GM18508 (cell line): ENCODE measurements at regions not wholly inside any gene's neighbourhood (a gene's known extent, or its start where the extent isn't known, plus 50 kb on each side); places are given as distances from the start of the nearest gene placed in this dataset.

Experiments used
- ATAC-seq: cut with Tn5 transposase; IDR thresholded peaks from one replicate; pipeline ENCODE4 v1.9.1; 2021; ENCODE audit warnings: moderate number of reproducible peaks; ENCODE audit not compliant: insufficient read depth, unreplicated experiment

DNA sequence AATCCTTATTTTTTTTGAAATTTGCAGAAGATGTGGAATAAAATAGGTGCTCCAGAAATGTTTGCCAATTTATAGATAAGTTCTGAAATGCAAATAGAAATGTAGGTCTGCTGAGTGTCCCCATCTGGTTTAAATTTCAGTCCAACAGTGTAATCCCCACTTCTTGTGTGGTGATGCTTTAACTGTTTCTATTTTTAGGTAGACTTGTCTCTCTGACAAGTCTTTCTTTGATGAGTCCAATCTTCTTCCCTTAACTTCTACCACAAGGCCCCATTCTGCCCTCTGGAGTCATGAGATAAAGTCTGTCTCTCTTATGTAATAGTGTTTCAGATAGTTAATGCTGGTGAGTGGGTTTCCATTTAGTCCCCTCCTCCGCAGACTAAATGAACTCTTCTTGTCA, 390.4 kb downstream of the RFC3 start:
- no peak for ATAC-seq

DNA sequence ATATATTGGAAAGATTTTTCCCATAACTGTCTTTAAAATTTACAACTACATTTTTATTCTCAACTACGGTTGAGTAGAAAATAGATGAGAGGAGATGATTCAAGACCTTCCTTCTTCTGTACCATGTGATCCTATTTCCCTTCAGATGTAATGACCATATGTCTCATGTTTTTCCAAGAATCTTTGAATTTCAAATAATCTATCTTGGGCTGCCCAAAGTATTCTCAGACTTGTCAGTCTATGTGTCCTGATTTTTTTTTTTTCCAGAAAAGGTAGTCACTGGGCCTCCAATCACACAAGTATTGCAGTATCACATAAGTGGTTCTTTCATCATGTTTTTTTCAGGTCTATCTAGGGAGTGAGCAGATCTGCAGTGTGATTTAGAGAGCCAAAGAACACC, 392.4 kb downstream of the RFC3 start:
- ATAC-seq, result no peak

DNA sequence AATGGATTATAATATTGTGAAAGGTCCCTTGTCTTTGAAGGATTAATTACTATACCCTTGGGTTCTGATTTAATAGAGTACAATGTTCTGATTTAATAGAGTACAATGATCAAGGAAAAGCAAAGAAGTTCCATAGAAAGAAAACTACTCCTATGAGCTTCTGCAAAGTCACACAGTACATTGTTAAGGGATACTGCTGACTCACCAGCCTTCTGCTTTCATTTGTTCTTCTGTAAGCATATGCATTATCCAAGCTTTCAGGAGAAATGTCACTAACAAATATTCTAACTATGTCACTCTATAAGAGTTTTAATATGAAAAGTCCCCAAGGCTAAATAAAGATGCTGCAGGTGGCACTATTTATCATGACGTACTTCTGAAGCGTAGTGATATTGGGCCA, 396.7 kb downstream of the RFC3 start:
- ATAC-seq, result no peak

DNA sequence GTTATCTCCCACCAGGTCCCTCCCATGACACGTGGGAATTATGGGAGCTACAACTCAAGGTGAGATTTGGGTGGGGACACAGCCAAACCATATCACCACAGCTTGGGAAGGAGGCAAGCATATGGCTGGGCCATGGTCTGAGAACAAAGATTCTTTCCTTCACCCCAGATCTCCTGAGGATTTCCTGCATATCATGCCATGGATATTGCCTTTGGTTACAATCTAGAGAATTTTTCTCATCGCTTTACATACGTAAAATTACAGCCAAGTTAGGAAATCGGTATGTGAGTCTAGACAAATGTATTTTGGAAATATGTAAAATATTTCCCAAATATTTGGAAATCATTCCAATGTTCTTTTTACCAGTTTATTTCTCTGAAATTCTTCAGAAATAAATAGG, 398.3 kb downstream of the RFC3 start:
- no peak for ATAC-seq

DNA sequence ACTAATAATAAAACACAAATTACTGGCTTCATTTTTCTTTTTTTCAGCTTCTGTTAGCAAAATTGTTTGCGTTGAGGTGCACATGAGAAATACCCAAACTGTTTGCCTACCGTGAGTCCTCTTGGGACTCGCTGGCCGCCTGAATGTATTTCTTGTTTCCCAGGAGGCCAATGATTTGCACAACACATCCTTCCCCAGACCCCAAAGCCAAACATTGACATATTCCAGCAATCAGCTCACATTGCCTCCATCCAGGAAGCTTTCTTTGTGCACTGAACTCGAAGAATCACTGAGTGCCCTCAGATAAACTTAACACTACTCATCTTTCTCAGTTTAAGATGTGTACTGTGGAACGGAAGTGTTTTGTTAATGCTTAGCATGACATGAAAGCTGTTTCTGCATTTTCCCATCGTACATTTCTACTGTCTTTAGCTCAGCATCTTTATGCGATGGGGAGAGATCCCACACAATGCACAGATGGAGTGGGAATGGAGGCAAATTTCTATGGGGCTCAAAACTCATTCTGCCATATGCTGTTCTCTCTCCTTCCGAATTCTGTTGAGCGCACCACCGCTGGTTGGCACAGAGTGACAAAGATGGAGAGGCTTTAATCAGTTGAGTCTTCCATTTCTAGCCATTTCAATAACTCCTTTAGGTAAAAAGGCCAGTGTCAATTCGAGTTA, 399.5 kb downstream of the RFC3 start:
- ATAC-seq, result no peak

DNA sequence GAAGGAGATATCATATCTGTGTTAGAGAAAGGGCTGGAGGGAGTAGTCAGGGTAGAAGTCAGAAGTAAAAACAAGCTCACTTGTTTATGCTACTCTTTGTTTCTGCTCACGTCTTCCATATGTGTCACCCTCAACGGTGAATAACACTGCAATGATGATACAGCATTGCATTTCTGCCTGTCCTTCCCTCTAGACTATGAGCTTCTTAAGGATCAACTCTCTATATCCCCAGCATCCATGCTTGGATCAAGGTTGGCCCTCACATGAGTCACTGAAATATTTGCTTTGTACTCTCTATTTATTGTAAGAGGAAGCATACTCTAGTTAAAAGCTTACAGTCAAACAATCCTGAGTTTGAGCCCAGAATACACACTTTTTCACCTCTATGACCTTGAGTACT, 406.0 kb downstream of the RFC3 start:
- ATAC-seq, result no peak

DNA sequence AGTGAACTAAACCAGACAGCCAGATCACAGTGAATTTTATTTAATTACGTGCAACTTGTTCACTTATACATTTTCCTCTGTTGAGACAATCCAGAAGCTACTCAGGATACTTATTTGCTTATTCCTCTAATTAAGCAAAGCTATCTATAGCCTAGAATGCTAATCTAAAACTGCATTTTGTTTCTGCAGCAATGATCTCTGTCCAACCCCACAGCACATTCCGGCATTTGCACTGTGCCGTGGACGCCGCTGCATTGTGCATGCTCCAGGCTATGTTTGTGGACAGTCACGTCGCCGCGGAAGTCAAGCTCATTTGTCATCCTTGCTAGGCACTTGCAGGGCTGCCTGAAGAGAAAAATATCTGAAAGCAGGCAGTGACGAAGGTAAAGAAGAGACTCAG, 406.9 kb downstream of the RFC3 start:
- ATAC-seq, result no peak

DNA sequence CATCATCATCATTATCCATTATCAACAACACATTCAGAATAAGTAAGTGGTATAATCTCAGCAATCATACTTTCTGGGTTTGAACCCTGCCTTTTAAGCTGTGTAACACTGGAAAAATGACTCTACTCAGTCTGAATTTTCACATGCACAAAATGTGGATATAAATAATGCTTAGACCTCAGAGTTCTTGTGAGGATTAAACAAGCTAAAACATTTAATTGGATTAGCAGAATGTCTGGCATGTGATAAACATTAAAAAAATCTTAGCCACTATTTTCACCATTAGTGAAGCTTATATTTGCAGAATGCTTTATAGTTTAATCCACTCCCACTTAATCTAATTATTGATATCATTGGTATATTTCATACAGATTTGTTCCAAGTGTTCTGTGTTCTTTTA, 412.3 kb downstream of the RFC3 start:
- no peak for ATAC-seq

DNA sequence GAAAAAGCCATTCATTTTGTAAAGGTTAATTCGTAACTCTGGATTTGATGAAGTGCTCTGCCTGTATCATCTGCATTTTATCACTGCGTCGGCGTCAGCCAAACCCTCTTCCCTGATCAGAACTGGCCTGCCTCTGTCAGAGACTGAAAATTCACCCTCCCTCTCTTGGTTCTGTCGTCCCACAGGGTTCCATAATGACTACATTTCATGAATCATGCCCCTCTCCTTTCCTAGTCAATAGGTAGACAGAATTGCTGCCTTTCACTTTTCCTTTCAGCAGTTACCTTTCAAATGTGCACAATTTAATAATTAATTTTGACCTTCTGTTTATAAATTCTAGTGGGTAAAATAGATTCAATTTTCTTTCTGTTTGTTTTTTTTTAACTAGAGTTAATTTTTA, 423.4 kb downstream of the RFC3 start:
- no peak for ATAC-seq

DNA sequence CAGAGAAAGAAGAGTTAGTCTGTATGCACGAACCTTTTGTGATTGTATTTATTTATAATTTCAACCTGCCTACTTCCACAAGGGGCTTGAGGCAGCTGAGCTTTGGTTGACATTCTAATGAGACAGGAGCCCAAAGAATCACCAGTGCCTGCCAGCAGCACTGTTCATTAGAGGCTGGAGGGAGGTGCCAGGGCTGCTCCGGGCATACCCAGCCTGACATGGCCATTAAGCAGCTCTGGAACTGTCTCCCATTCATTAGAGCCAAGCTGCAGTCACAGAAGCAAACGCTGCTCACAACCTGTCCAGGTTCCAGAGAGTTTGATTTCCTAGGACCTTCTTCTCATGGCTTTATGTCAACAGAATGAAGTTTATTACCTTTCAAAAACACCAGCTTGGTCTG, 425.5 kb downstream of the RFC3 start:
- no peak for ATAC-seq

DNA sequence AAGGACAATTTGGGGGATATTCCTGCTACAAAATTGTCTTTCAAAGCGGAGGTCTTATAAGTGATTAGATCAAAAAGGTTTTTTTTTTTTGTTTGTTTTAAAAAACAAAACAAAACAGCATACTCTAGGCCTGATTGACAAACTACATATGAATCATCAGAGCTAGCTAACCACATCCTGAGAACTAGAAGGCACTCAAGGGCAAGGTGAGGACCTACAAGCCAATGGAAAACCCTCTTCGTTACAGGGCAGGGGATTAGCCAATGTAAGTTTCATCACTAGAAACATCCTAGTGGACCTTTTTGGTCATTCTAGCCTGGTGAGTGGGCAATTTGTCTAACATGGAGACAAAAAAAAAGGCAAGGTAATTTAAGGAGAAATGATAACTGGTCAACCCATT, 428.6 kb downstream of the RFC3 start:
- ATAC-seq, result no peak

DNA sequence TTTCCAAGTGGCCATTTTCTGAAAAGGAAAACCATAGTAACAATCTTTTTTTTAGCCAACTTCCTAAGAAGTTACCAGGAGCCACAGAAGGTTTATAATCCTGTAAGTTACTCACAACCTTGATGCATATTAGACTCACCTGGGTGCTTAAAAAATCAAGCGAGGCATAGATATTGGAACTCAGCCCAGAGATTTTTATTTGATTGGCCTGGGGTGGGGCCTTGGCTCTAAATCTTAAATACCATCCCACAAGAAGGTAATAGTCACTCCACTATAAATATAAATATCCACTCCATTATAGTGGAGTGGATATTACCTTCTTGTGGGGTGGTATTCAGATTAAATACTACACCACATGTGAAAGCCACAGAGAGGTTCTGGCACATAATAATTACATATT, 429.6 kb downstream of the RFC3 start:
- ATAC-seq, result no peak

DNA sequence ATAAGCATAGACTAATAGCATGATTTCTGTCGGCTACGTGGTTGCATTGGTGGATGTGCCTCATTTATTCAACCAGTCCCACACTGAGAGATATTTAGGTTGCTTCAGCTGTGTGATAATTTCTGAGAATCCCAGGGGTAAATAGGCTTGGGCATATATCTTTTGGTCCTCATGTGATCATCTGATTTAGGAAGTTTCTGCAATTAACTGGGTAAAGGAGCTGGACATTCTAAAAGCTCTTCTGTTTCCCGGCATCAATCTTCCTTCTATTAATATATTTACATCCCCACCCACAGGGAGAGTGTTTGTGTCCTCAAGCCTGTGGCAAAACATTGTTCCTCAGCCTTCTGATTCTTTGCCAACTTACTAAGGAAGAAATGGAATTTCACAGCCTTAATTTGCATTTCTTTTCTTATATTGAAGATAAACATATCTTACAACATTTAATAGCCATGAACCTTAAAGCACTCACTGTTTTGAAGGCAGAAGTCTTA, 431.6 kb downstream of the RFC3 start:
- ATAC-seq, result no peak

DNA sequence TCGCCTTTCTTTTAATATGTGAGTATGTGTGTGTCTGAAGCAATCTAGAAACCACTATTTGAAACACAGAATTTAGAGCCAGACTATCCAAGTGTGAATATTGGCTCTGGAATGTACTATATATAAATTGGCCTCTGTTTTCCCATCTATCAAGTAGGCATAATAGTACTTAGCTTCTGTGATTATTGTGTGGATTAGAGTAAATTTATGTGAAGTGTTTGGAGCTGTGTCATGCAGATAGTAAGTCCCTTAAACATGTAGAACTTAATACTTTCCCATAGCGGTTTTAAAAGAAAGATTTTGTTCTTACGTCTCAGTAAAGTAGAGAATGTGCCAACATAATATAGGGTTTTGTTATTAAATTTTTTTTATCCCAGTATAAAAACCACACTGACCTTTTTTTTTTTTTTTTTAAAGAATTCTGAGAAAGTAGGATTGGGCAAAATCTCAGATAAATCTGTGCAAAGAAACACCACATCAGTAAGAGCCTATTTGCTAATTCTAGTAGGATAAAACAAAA, 432.3 kb downstream of the RFC3 start:
- ATAC-seq, result no peak

DNA sequence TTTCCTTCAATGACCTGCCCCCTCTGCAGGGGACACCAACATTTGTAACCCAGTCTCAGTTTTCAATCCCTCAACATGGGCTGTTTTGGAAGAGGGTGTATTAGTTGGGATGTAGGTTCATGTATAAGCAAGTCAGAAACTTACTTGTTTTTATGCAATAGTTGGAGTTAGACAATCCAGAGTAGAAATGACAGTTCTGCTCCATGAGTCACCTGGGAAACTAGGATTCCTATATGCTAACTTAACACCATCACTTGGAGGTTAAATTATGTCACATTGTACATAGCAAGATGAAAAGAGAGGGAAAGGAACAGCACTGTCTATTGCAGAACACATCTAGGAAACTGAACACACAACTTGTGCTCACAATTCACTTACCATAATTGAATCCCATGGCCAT, 436.4 kb downstream of the RFC3 start:
- no peak for ATAC-seq

DNA sequence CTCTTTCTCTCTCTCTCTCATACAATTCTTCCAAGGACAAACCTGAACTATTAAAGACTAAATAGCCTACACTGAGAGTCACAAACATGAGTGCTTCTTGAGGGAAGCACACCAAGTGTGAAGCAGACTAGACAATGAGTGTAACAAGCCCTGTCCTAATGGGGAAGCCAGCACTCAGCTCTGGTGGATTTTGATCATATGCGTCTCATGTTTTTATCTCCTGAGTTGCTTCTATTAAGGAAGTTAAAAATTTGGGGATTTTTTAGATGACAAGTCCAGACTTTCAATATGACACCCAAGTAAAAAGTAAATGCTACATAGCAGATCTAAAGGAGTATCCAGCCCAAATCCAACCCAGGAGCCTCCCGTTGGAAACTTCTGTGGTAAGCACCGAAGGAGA, 437.8 kb downstream of the RFC3 start:
- ATAC-seq, result no peak

DNA sequence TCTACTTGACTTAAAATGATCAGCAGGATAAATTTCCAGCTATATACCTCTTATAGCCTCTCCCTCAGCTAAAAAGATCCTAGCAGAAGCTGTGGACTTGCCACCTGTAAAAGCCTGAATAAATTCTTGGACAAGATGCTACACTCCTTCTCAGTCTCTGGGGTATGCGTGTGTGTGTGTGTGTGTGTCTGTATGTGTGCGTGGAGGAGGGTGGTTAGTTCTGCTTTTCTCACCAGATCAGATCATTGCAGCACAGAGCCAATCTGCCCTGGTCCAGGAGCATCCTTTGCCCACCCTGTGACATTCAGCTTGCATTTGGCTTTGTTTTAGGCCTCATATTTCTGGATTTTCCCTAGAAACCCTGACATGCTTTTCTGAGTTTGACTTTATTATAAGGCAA, 438.3 kb downstream of the RFC3 start:
- ATAC-seq, result no peak

DNA sequence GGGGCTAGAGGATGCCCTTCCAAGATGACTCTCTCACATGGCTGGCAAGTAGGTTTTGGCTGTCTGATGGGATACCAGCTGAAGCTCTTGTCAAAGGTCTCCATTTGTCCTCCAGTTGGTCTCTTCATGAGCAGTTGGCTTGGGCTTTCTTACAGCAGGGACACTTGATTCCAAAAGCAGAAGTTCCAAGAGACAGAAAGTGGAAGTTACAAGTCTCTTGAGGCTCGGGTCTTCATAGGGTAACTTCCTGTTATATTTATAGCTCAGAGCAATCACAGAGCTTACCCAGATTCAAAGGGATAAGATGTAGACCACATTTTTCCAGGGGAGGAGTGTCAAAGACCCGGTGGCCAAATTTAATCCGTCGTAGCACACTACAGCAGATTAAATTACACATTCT, 440.0 kb downstream of the RFC3 start:
- no peak for ATAC-seq

DNA sequence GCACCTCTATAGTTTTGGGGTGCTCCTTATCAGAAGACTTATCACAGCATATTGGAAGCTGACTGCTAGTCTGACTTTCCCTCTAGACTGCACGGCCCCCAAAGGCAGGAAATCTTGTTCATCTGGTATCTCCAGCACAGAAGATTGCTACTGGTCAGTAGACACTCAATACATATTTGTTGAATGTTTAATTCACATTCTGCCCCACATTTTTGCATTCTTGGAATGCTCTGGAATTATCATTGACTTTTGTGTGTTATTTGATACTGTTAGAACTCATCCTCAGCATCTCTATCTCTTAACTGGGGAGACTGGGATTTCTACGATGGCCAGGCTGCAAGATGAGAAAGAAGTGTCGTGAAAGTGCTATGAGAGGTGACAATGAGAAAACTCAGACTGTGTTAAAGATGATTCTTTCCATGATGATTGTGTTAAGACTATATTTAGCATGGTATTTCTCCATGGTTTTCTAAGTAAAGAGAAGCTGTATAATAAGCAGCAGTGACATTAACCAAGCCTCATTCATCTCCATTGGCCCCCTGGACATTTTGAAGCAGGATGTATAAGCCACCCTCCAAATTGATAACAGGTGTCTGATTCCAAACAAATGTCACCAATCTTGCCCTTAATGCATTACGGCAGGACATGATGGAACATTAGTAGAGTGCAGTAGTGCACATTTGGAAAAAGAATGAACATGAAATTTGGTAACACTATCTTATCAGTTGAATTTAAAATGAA, 440.9 kb downstream of the RFC3 start:
- ATAC-seq, result no peak

DNA sequence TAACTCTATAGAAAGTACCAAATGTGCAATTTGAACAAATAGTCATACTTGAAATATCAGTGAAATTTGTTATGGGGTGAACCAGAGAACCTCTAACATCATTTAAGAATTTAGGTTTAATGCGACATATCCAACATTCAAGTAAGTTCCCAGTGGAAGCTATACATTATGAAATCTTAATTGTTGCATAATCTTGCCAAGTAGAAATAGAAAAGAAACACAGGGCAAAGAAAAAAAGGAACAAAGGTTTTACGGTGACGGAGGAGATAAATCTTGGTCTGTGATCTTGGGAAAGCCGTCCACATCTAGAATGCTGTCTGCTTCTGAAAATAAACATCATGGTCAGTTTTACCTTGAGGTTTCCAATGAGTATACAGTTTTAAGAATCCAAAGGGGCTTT, 445.7 kb downstream of the RFC3 start:
- no peak for ATAC-seq

DNA sequence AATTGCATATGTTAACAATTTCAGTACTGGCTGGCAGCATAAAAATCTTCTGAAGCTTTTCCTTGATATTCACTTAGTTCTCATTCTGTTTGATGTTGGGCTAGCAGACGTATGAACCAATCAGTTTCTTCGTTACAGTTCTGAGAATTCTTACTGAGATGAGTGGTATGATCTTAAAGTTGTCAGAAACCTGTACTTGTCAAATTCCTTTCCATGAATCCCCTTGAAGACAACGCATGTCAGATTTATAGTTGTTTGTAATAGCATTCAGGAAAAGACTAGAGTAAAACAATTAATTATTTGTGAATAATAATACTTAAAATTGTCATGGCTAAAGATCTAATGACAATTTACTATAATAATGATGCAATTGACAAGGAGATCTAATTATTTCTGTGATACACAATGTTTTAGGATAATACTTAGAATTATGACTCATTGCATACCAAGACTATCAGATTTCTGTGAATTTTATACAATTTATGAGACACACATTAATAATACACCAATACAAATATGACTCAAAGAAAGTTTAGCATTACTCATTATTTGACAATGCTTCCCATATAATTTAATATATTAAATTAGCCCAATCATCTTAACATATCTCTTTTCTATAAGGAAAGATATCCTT, 447.2 kb downstream of the RFC3 start:
- ATAC-seq, result no peak
